H1 (cell line): ENCODE measurements at regions not wholly inside any gene's neighbourhood (a gene's known extent, or its start where the extent isn't known, plus 50 kb on each side); places are given as distances from the start of the nearest gene placed in this dataset.
"Not testable (repeated sequence)": the region's sequence is repeated elsewhere in the genome, so short reads cannot be mapped to it uniquely, and the experiment has no call there.

Experiments used
- CTCF ChIA-PET: fragments of 300-600 bp; sonication (Branson Sonifier 250); formaldehyde crosslinking; loops from one replicate; lab custom pipeline; 2021; ENCODE audit not compliant: partially characterized antibody; lab: Charles Lee
- POLR2A ChIA-PET: fragments of 300-600 bp; sonication (Branson Sonifier 250); formaldehyde crosslinking; loops from one replicate; lab custom pipeline; 2021; ENCODE audit warnings: inconsistent platforms; ENCODE audit not compliant: partially characterized antibody; lab: Charles Lee
- DNase-seq, 2 experiments: peaks; one replicate each; pipeline versions ENCODE4 v3.0.0 to v3.0.0-alpha.2; 2010 to 2022; ENCODE audit warnings: low spot score in 2 of 2, low read depth in 1 of 2, mixed read lengths in 1 of 2
- FAIRE-seq: peaks from 2 replicates; lab custom pipeline; 2011; peaks lifted over from hg19 to GRCh38; lab: Jason Lieb, UNC
- H2AFZ ChIP-seq: 2 replicates; pipeline ENCODE4 v1.8.1; 2012; ENCODE audit warnings: low read length, inconsistent platforms
- H2AK5ac ChIP-seq: 2 replicates; pipeline ENCODE4 v1.6.1; 2013; ENCODE audit warnings: low read depth, low read length
- H2BK120ac ChIP-seq: replicated peaks from 2 replicates; pipeline ENCODE3; 2013; ENCODE audit warnings: low read depth, low read length, inconsistent platforms
- H2BK12ac ChIP-seq: 2 replicates; pipeline ENCODE4 v1.6.1; 2013; ENCODE audit warnings: low read depth, low read length
- H2BK15ac ChIP-seq: 2 replicates; pipeline ENCODE4 v1.6.1; 2013; ENCODE audit warnings: low read length
- H2BK20ac ChIP-seq: 2 replicates; pipeline ENCODE4 v1.6.1; 2013; ENCODE audit warnings: low read length
- H2BK5ac ChIP-seq: 2 replicates; pipeline ENCODE4 v1.6.1; 2013; ENCODE audit warnings: low read depth, low read length
- H3K14ac ChIP-seq: 2 replicates; pipeline ENCODE4 v1.6.1; 2013; ENCODE audit warnings: inconsistent platforms; ENCODE audit not compliant: insufficient read length
- H3K18ac ChIP-seq: 2 replicates; pipeline ENCODE4 v1.6.1; 2013; ENCODE audit warnings: low read length; ENCODE audit errors: extremely low read depth
- H3K23ac ChIP-seq: 2 replicates; pipeline ENCODE4 v1.6.1; 2013; ENCODE audit warnings: inconsistent platforms; ENCODE audit not compliant: insufficient read length
- H3K23me2 ChIP-seq: 2 replicates; pipeline ENCODE4 v1.6.1; 2013; ENCODE audit warnings: low read depth, low read length
- H3K27ac ChIP-seq: 2 replicates; pipeline ENCODE4 v1.6.1; 2011; ENCODE audit warnings: low read depth, low read length, inconsistent platforms
- H3K27me3 ChIP-seq, 4 experiments: replicated peaks in 1 of 4; 1 replicate in 1 of 4; 2 replicates in 3 of 4; pipeline versions ENCODE4 v1.6.1 to v1.8.1; 2011 to 2013; ENCODE audit warnings: low read length in 3 of 4, mild to moderate bottlenecking in 3 of 4, inconsistent platforms in 2 of 4, mixed read lengths in 2 of 4, moderate library complexity in 1 of 4; ENCODE audit not compliant: control insufficient read depth in 3 of 4, insufficient read depth in 3 of 4; ENCODE audit errors: extremely low read depth in 1 of 4
- H3K36me3 ChIP-seq, 4 experiments: 2 replicates each; pipeline versions ENCODE4 v1.6.1 to v1.8.1; 2011 to 2013; ENCODE audit warnings: mild to moderate bottlenecking in 4 of 4, low read length in 3 of 4, moderate library complexity in 2 of 4, control low read depth in 1 of 4, inconsistent platforms in 1 of 4; ENCODE audit not compliant: insufficient read depth in 4 of 4, control insufficient read depth in 2 of 4
- H3K4ac ChIP-seq: replicated peaks from 2 replicates; pipeline ENCODE3; 2013; ENCODE audit warnings: low read length, low read depth, mixed read lengths, inconsistent platforms; ENCODE audit not compliant: insufficient read length
- H3K4me1 ChIP-seq, 4 experiments: replicated peaks in 1 of 4; 1 replicate in 1 of 4; 2 replicates in 3 of 4; pipeline versions ENCODE4 v1.6.1 to v1.8.1; 2011 to 2013; ENCODE audit warnings: low read length in 3 of 4, inconsistent platforms in 2 of 4, mixed read lengths in 1 of 4; ENCODE audit not compliant: insufficient read depth in 4 of 4, control insufficient read depth in 3 of 4
- H3K4me2 ChIP-seq, 2 experiments: 2 replicates each; pipeline versions ENCODE4 v1.6.1 to v1.8.1; 2011 to 2013; ENCODE audit warnings: low read depth in 2 of 2, low read length in 2 of 2, control low read depth in 1 of 2, inconsistent platforms in 1 of 2, mild to moderate bottlenecking in 1 of 2; ENCODE audit not compliant: insufficient read depth in 1 of 2
- H3K4me3 ChIP-seq, 4 experiments: fragments of 200-600, 300-600 bp in 1 of 4; sonication (generic), shearing (Covaris generic), sonication (Bioruptor Twin) in 1 of 4; 2 replicates each; pipeline versions ENCODE4 v1.5.1 to v1.8.1; 2011 to 2016; ENCODE audit warnings: low read length in 4 of 4, low read depth in 3 of 4, control low read depth in 2 of 4, inconsistent platforms in 2 of 4, mild to moderate bottlenecking in 2 of 4, mixed read lengths in 1 of 4, moderate library complexity in 1 of 4; ENCODE audit not compliant: insufficient read depth in 2 of 4; ENCODE audit errors: extremely low read depth in 1 of 4
- H3K56ac ChIP-seq: replicated peaks from 2 replicates; pipeline ENCODE3; 2013; ENCODE audit warnings: low read depth, mild to moderate bottlenecking, mixed read lengths, low read length, inconsistent platforms; ENCODE audit not compliant: insufficient read length
- H3K79me1 ChIP-seq: 2 replicates; pipeline ENCODE4 v1.6.1; 2013; ENCODE audit warnings: low read depth, low read length, control low read depth
- H3K79me2 ChIP-seq, 2 experiments: 2 replicates each; pipeline versions ENCODE4 v1.6.1 to v1.8.1; 2012 to 2013; ENCODE audit warnings: low read length in 2 of 2, mild to moderate bottlenecking in 2 of 2, inconsistent platforms in 1 of 2; ENCODE audit not compliant: insufficient read depth in 2 of 2, control insufficient read depth in 1 of 2
- H3K9ac ChIP-seq, 4 experiments: replicated peaks in 1 of 4; 1 replicate in 1 of 4; 2 replicates in 3 of 4; pipeline versions ENCODE4 v1.6.1 to v1.8.1; 2011 to 2013; ENCODE audit warnings: low read depth in 3 of 4, low read length in 3 of 4, control low read depth in 2 of 4, mild to moderate bottlenecking in 2 of 4, moderate library complexity in 2 of 4, inconsistent platforms in 1 of 4; ENCODE audit errors: extremely low read depth in 1 of 4
- H3K9me3 ChIP-seq, 2 experiments: 2 replicates each; pipeline versions ENCODE4 v1.6.1 to v1.8.1; 2012 to 2013; ENCODE audit warnings: mild to moderate bottlenecking in 2 of 2, moderate library complexity in 2 of 2, control low read depth in 1 of 2, inconsistent platforms in 1 of 2, low read depth in 1 of 2, low read length in 1 of 2, mixed read lengths in 1 of 2; ENCODE audit not compliant: insufficient read depth in 2 of 2
- H4K20me1 ChIP-seq, 2 experiments: replicated peaks in 1 of 2; 2 replicates each; pipeline versions ENCODE3 to v1.8.1; 2011 to 2013; ENCODE audit warnings: inconsistent platforms in 2 of 2, low read length in 2 of 2, mild to moderate bottlenecking in 1 of 2; ENCODE audit not compliant: insufficient read depth in 2 of 2, control insufficient read depth in 1 of 2
- H4K5ac ChIP-seq: 2 replicates; pipeline ENCODE4 v1.6.1; 2013; ENCODE audit warnings: low read length, low read depth, mixed read lengths, inconsistent platforms; ENCODE audit not compliant: insufficient read length
- H4K8ac ChIP-seq: 2 replicates; pipeline ENCODE4 v1.8.0; 2013; ENCODE audit warnings: mild to moderate bottlenecking, moderate library complexity, low read length, inconsistent platforms; ENCODE audit not compliant: insufficient read depth; ENCODE audit errors: extremely low read depth
- H4K91ac ChIP-seq: replicated peaks from 2 replicates; pipeline ENCODE3; 2013; ENCODE audit warnings: low read length, mixed read lengths, inconsistent platforms; ENCODE audit not compliant: insufficient read length
- CEBPB ChIP-seq: IDR thresholded peaks from 2 replicates; pipeline ENCODE4 v1.6.1; 2012; ENCODE audit warnings: low read depth, low read length
- CTBP2 ChIP-seq: IDR thresholded peaks from 2 replicates; pipeline ENCODE4 v1.7.0; 2011; ENCODE audit warnings: borderline replicate concordance, mild to moderate bottlenecking, moderate library complexity, mixed read lengths, low read length; ENCODE audit not compliant: insufficient read depth, insufficient read length
- KDM1A ChIP-seq: fragments of 200-600, 300-600 bp; sonication (generic); IDR thresholded peaks from 2 replicates; pipeline ENCODE4 v1.7.1; 2016; ENCODE audit warnings: mild to moderate bottlenecking, low read length, borderline replicate concordance
- SP2 ChIP-seq: IDR thresholded peaks from 2 replicates; pipeline ENCODE4 v1.6.1; 2012; ENCODE audit warnings: mild to moderate bottlenecking, low read length, inconsistent platforms
- WGBS, 2 experiments: shearing (Covaris generic) in 1 of 2; methylation state at CpG; one replicate each; pipeline versions ENCODE4 v1.1.6 to v1.1.7; 2013 to 2015; ENCODE audit warnings: low lambda C conversion rate in 2 of 2, mixed read lengths in 2 of 2, inconsistent platforms in 1 of 2, low coverage in 1 of 2, missing lambda C conversion rate in 1 of 2; ENCODE audit not compliant: insufficient replicate concordance in 2 of 2, insufficient coverage in 1 of 2, insufficient read length in 1 of 2; ENCODE audit errors: extremely low coverage in 1 of 2, missing lambda C conversion rate in 1 of 2; 5-methylcytosine and 5-hydroxymethylcytosine counted together

- TF ChIP-seq SP2 (no peak), KDM1A (no peak), CTBP2 (no peak), CEBPB (no peak)
Measured at GRCh38 chr13:30523211-30523610, 57.5 kb upstream of the HMGB1 start (continued).

- WGBS, 2 experiments = 64% methylated on average over 1 of the region's 1 CpG; no CpG with 5 or more reads in 1 of the 2 experiments
Measured at GRCh38 chr13:30523817-30524216, 58.1 kb upstream of the HMGB1 start.

More at GRCh38 chr13:30523817-30524216, 58.1 kb upstream of the HMGB1 start:
- H3K79me2 ChIP-seq, H3K14ac ChIP-seq, H3K23me2 ChIP-seq, H4K8ac ChIP-seq, FAIRE-seq, H2BK20ac ChIP-seq, CTCF ChIA-PET, H2AK5ac ChIP-seq, H3K9me3 ChIP-seq, H3K4me1 ChIP-seq, H2BK5ac ChIP-seq, H4K20me1 ChIP-seq, POLR2A ChIA-PET, H4K91ac ChIP-seq, H3K27ac ChIP-seq, H3K9ac ChIP-seq, H4K5ac ChIP-seq, H3K4me2 ChIP-seq, H2BK12ac ChIP-seq, DNase-seq, H3K4me3 ChIP-seq, H2BK15ac ChIP-seq, H3K36me3 ChIP-seq, H3K27me3 ChIP-seq, H2AFZ ChIP-seq, H3K18ac ChIP-seq, H2BK120ac ChIP-seq, H3K23ac ChIP-seq, H3K79me1 ChIP-seq, H3K56ac ChIP-seq, H3K4ac ChIP-seq: not testable (repeated sequence)
